Natural killer cell (primary cell): ENCODE measurements at regions not wholly inside any gene's neighbourhood (a gene's known extent, or its start where the extent isn't known, plus 50 kb on each side); places are given as distances from the start of the nearest gene placed in this dataset.

ENCODE experiments used
- ATAC-seq, 3 donors: fragments of 150-1000 bp in 2 of 3; fragments of 200-7000 bp in 1 of 3; cut with Tn5 transposase; 1 replicate in 1 of 3; 2 replicates in 2 of 3; pipeline ENCODE4 v1.10.0; 2021; ENCODE audit warnings: mild to moderate bottlenecking in 2 of 3, moderate library complexity in 2 of 3
- DNase-seq, 2 donors: peaks; one replicate each; pipeline versions ENCODE4 v3.0.0 to v3.0.0-alpha.2; 2013 to 2021; ENCODE audit warnings: mixed read lengths in 1 of 2
- H3K27ac ChIP-seq: one replicate; pipeline ENCODE4 v1.5.1; 2013; ENCODE audit warnings: mild to moderate bottlenecking, low read length
- H3K27me3 ChIP-seq: one replicate; pipeline ENCODE4 v1.6.1; 2013; ENCODE audit warnings: low read length; ENCODE audit not compliant: control insufficient read depth, insufficient read depth
- H3K36me3 ChIP-seq: one replicate; pipeline ENCODE4 v1.6.1; 2013; ENCODE audit warnings: low read length; ENCODE audit not compliant: control insufficient read depth, insufficient read depth
- H3K4me1 ChIP-seq: one replicate; pipeline ENCODE4 v1.6.1; 2013; ENCODE audit warnings: low read length; ENCODE audit not compliant: control insufficient read depth, insufficient read depth
- H3K4me3 ChIP-seq: one replicate; pipeline ENCODE4 v1.5.1; 2013; ENCODE audit warnings: low read length
- H3K9me3 ChIP-seq: one replicate; pipeline ENCODE4 v1.6.1; 2013; ENCODE audit warnings: low read length; ENCODE audit not compliant: control insufficient read depth, insufficient read depth
- H3K27ac Mint-ChIP-seq, 2 donors: one replicate each; pipeline ENCODE4 v1.8.0; 2022; ENCODE audit warnings: mild to moderate bottlenecking in 2 of 2, mixed read lengths in 2 of 2, moderate library complexity in 1 of 2
- H3K27me3 Mint-ChIP-seq, 2 donors: one replicate each; pipeline ENCODE4 v1.8.0; 2022; ENCODE audit warnings: low read depth in 2 of 2, mixed read lengths in 2 of 2
- H3K36me3 Mint-ChIP-seq: one replicate; pipeline ENCODE4 v1.8.0; 2022; ENCODE audit warnings: mixed read lengths
- H3K4me1 Mint-ChIP-seq, 2 donors: one replicate each; pipeline ENCODE4 v1.8.0; 2022; ENCODE audit warnings: mixed read lengths in 2 of 2
- H3K4me3 Mint-ChIP-seq: one replicate; pipeline ENCODE4 v1.8.0; 2022; ENCODE audit warnings: mild to moderate bottlenecking, moderate library complexity, mixed read lengths
- H3K9me3 Mint-ChIP-seq, 2 donors: one replicate each; pipeline ENCODE4 v1.8.0; 2022; ENCODE audit warnings: mixed read lengths in 2 of 2
- CTCF ChIP-seq: fragments of 200-600 bp; IDR thresholded peaks from one replicate; pipeline ENCODE4 v1.8.0; 2022; ENCODE audit warnings: antibody characterized with exemption
- WGBS: methylation state at CpG from one replicate; pipeline ENCODE4 v1.1.7; 2013; ENCODE audit warnings: missing lambda C conversion rate; ENCODE audit not compliant: insufficient coverage; 5-methylcytosine and 5-hydroxymethylcytosine counted together
- intact Hi-C: fragments of 100-400 bp; cut with micrococcal nuclease; formaldehyde crosslinking; loops from one replicate; pipeline ENCODE4 v1.14.2; 2022

GRCh38 chr1:82494117-82494516, 693.4 kb downstream of the ADGRL2 start:
- no peaks in the 10 kb centered on the region for H3K4me1 Mint-ChIP-seq
- Histone ChIP-seq H3K4me1 (no peaks in the 10 kb centered on the region), H3K27me3 (no peaks in the 10 kb centered on the region), H3K36me3 (no peaks in the 10 kb centered on the region), H3K27ac (no peak overlapping the region), H3K4me3 (no peak overlapping the region), H3K9me3 (peaks cover 9% of the 10 kb centered on the region)
- H3K36me3 Mint-ChIP-seq: peaks cover 20% of the 10 kb centered on the region
- TF ChIP-seq CTCF: no peak
- ATAC-seq (no peak), DNase-seq (no peak)
- H3K27ac Mint-ChIP-seq: no peak overlapping the region
- H3K27me3 Mint-ChIP-seq: no peaks in the 10 kb centered on the region
- H3K9me3 Mint-ChIP-seq: peaks cover 7 to 17% of the 10 kb centered on the region in 2 donors
- H3K4me3 Mint-ChIP-seq: no peak overlapping the region
- intact Hi-C loops: no loop called here
- WGBS: 80% methylated on average over 1 of the region's 3 CpGs

- peaks cover 9% of the 10 kb centered on the region for H3K9me3 ChIP-seq
- H3K27ac ChIP-seq: no peak overlapping the region
- ATAC-seq (no peak), DNase-seq (no peak)
- H3K36me3 ChIP-seq: no peaks in the 10 kb centered on the region
- no peak overlapping the region for H3K27ac Mint-ChIP-seq
- H3K4me3 ChIP-seq: no peak overlapping the region
- no peaks in the 10 kb centered on the region for H3K27me3 Mint-ChIP-seq
- no peak overlapping the region for H3K4me3 Mint-ChIP-seq
- 79% methylated on average over 1 of the region's 2 CpGs for WGBS
- no peaks in the 10 kb centered on the region for H3K4me1 ChIP-seq
- H3K4me1 Mint-ChIP-seq: no peaks in the 10 kb centered on the region
- H3K27me3 ChIP-seq: no peaks in the 10 kb centered on the region
- peaks cover 4 to 14% of the 10 kb centered on the region in 2 donors for H3K9me3 Mint-ChIP-seq
- intact Hi-C loops: no loop called here
- no peak for TF ChIP-seq CTCF
- H3K36me3 Mint-ChIP-seq: peaks cover 19% of the 10 kb centered on the region
These were observed 691.4 kb downstream of the ADGRL2 start for GRCh38 chr1:82492159-82492558.

GRCh38 chr1:82491301-82492048, 690.7 kb downstream of the ADGRL2 start:
- no peaks in the 10 kb centered on the region for H3K4me1 Mint-ChIP-seq
- intact Hi-C loops: no loop called here
- no peak overlapping the region for H3K27ac Mint-ChIP-seq
- Histone ChIP-seq H3K36me3 (no peaks in the 10 kb centered on the region), H3K4me1 (no peaks in the 10 kb centered on the region), H3K4me3 (no peak overlapping the region), H3K27me3 (no peaks in the 10 kb centered on the region), H3K27ac (no peak overlapping the region), H3K9me3 (peaks cover 7% of the 10 kb centered on the region)
- no peaks in the 10 kb centered on the region for H3K27me3 Mint-ChIP-seq
- DNase-seq (no peak), ATAC-seq (no peak)
- peaks cover 4 to 13% of the 10 kb centered on the region in 2 donors for H3K9me3 Mint-ChIP-seq
- 72% methylated on average over 2 of the region's 2 CpGs for WGBS
- H3K4me3 Mint-ChIP-seq: no peak overlapping the region
- H3K36me3 Mint-ChIP-seq: peaks cover 13% of the 10 kb centered on the region
- no peak for TF ChIP-seq CTCF

GRCh38 chr1:82487778-82488177, 687.0 kb downstream of the ADGRL2 start:
- H3K36me3 ChIP-seq: no peaks in the 10 kb centered on the region
- H3K27me3 ChIP-seq: no peaks in the 10 kb centered on the region
- no peaks in the 10 kb centered on the region for H3K27me3 Mint-ChIP-seq
- H3K9me3 ChIP-seq: no peaks in the 10 kb centered on the region
- no peaks in the 10 kb centered on the region for H3K4me1 Mint-ChIP-seq
- no peak overlapping the region for H3K4me3 ChIP-seq
- H3K36me3 Mint-ChIP-seq: no peaks in the 10 kb centered on the region
- H3K9me3 Mint-ChIP-seq: peaks cover 0 to 2% of the 10 kb centered on the region in 2 donors
- no peak overlapping the region for H3K4me3 Mint-ChIP-seq
- H3K27ac ChIP-seq: no peak overlapping the region
- ATAC-seq (no peak), DNase-seq (no peak)
- H3K27ac Mint-ChIP-seq: no peak overlapping the region
- no peaks in the 10 kb centered on the region for H3K4me1 ChIP-seq
- intact Hi-C loops: no loop called here
- no peak for TF ChIP-seq CTCF
- no CpG with 5 or more reads among the region's 3 CpGs for WGBS
